ENCODE measurements at regions not wholly inside any gene's neighbourhood (a gene's known extent, or its start where the extent isn't known, plus 50 kb on each side); places are given as distances from the start of the nearest gene placed in this dataset.

GRCh38 chr5:152072091-152072490 lies 147.4 kb upstream of the GLRA1 start:
- DNase-seq (ENCODE audit: low spot score) = no peak
- Histone ChIP-seq H2AFZ (replicated peaks) (no peak overlapping the region), H3K9ac (no peak overlapping the region), H3K4me3 (no peak overlapping the region), H4K20me1 (ENCODE audit: low read depth) (no peaks in the 10 kb centered on the region), H3K27ac (no peak overlapping the region), H3K9me3 (ENCODE audit: low read depth) (no peaks in the 10 kb centered on the region), H3F3A (ENCODE audit: low read depth) (no peaks in the 10 kb centered on the region), H3K79me2 (ENCODE audit: low read depth) (no peaks in the 10 kb centered on the region), H3K36me3 (no peaks in the 10 kb centered on the region), H3K4me2 (no peak overlapping the region), H3K4me1 (peaks cover 17% of the 10 kb centered on the region), H3K27me3 (peaks cover 5% of the 10 kb centered on the region)
- no peak overlapping the region for H3K4me3 Mint-ChIP-seq
- H3K27me3 Mint-ChIP-seq (ENCODE audit: insufficient read depth, low read depth) = peaks cover 4% of the 10 kb centered on the region
- H3K9me3 Mint-ChIP-seq = peaks cover 3% of the 10 kb centered on the region
- H3K36me3 Mint-ChIP-seq = no peaks in the 10 kb centered on the region
- no peak overlapping the region for H3K27ac Mint-ChIP-seq
- TF ChIP-seq CTCF (IDR thresholded peaks at IDR 0.05) (no peak), EZH2 (IDR thresholded peaks at IDR 0.05) (no peak), EZH2phosphoT487 (IDR thresholded peaks at IDR 0.05) (no peak)
- peaks cover 27% of the 10 kb centered on the region for H3K4me1 Mint-ChIP-seq

GRCh38 chr5:152070591-152070990 lies 145.9 kb upstream of the GLRA1 start:
- no peak for DNase-seq (ENCODE audit: low spot score)
- peaks cover 27% of the 10 kb centered on the region for H3K4me1 Mint-ChIP-seq
- H3K27me3 Mint-ChIP-seq (ENCODE audit: insufficient read depth, low read depth) = peaks cover 4% of the 10 kb centered on the region
- Histone ChIP-seq H3K4me2 (no peak overlapping the region), H3F3A (ENCODE audit: low read depth) (no peaks in the 10 kb centered on the region), H3K79me2 (ENCODE audit: low read depth) (no peaks in the 10 kb centered on the region), H3K9ac (no peak overlapping the region), H4K20me1 (ENCODE audit: low read depth) (no peaks in the 10 kb centered on the region), H3K4me3 (no peak overlapping the region), H3K36me3 (no peaks in the 10 kb centered on the region), H3K4me1 (peaks cover 17% of the 10 kb centered on the region), H3K9me3 (ENCODE audit: low read depth) (no peaks in the 10 kb centered on the region), H3K27ac (no peak overlapping the region), H3K27me3 (peaks cover 5% of the 10 kb centered on the region), H2AFZ (replicated peaks) (no peak overlapping the region)
- no peaks in the 10 kb centered on the region for H3K36me3 Mint-ChIP-seq
- no peak overlapping the region for H3K27ac Mint-ChIP-seq
- no peak for TF ChIP-seq EZH2phosphoT487 (IDR thresholded peaks at IDR 0.05)
- no peak for TF ChIP-seq CTCF (IDR thresholded peaks at IDR 0.05)
- no peak for TF ChIP-seq EZH2 (IDR thresholded peaks at IDR 0.05)
- no peak overlapping the region for H3K4me3 Mint-ChIP-seq
- H3K9me3 Mint-ChIP-seq = peaks cover 3% of the 10 kb centered on the region

- Histone ChIP-seq H3K9ac (no peak overlapping the region), H2AFZ (replicated peaks) (no peak overlapping the region), H3K4me2 (no peak overlapping the region), H4K20me1 (ENCODE audit: low read depth) (no peaks in the 10 kb centered on the region), H3K9me3 (ENCODE audit: low read depth) (no peaks in the 10 kb centered on the region), H3K36me3 (no peaks in the 10 kb centered on the region), H3K4me1 (no peaks in the 10 kb centered on the region), H3K27me3 (no peaks in the 10 kb centered on the region), H3K27ac (no peak overlapping the region), H3K79me2 (ENCODE audit: low read depth) (no peaks in the 10 kb centered on the region), H3K4me3 (no peak overlapping the region), H3F3A (ENCODE audit: low read depth) (no peaks in the 10 kb centered on the region)
- peaks cover 3% of the 10 kb centered on the region for H3K27me3 Mint-ChIP-seq (ENCODE audit: insufficient read depth, low read depth)
- no peak overlapping the region for H3K4me3 Mint-ChIP-seq
- H3K4me1 Mint-ChIP-seq = peaks cover 3% of the 10 kb centered on the region
- H3K27ac Mint-ChIP-seq = no peak overlapping the region
- no peak for DNase-seq (ENCODE audit: low spot score)
- H3K9me3 Mint-ChIP-seq = no peaks in the 10 kb centered on the region
- no peaks in the 10 kb centered on the region for H3K36me3 Mint-ChIP-seq
- no peak for TF ChIP-seq EZH2 (IDR thresholded peaks at IDR 0.05)
- no peak for TF ChIP-seq EZH2phosphoT487 (IDR thresholded peaks at IDR 0.05)
- no peak for TF ChIP-seq CTCF (IDR thresholded peaks at IDR 0.05)
These were observed 142.1 kb upstream of the GLRA1 start for GRCh38 chr5:152066784-152067183.
